Neural crest cell (in vitro differentiated cells): ENCODE measurements at regions not wholly inside any gene's neighbourhood (a gene's known extent, or its start where the extent isn't known, plus 50 kb on each side); places are given as distances from the start of the nearest gene placed in this dataset.
A peak's percentile ranks its signal among the peaks of the same experiment; 100 is the strongest.

Experiments used
- DNase-seq: peaks from one replicate; pipeline ENCODE4 v3.0.0; 2021; ENCODE audit warnings: low read depth, mixed read lengths, low spot score
- H3K27ac Mint-ChIP-seq: one replicate; pipeline ENCODE4 v1.8.0; 2021; ENCODE audit warnings: mild to moderate bottlenecking, mixed read lengths; ENCODE audit not compliant: unreplicated experiment
- H3K27me3 Mint-ChIP-seq: 2 replicates; pipeline ENCODE4 v1.8.0; 2021; ENCODE audit warnings: low read depth, mild to moderate bottlenecking, mixed read lengths
- H3K36me3 Mint-ChIP-seq: 2 replicates; pipeline ENCODE4 v1.8.0; 2021; ENCODE audit warnings: low read depth, mild to moderate bottlenecking, mixed read lengths
- H3K4me1 Mint-ChIP-seq: 2 replicates; pipeline ENCODE4 v1.8.0; 2021; ENCODE audit warnings: mixed read lengths
- H3K4me3 Mint-ChIP-seq: one replicate; pipeline ENCODE4 v1.8.0; 2021; ENCODE audit warnings: mild to moderate bottlenecking, mixed read lengths
- H3K9me3 Mint-ChIP-seq: 2 replicates; pipeline ENCODE4 v1.8.0; 2021; ENCODE audit warnings: mixed read lengths
- CTCF ChIP-seq: fragments of 200-600 bp; sonication (generic); conservative IDR thresholded peaks from 2 replicates; pipeline ENCODE4 v1.5.0; 2021; ENCODE audit warnings: antibody characterized with exemption, mild to moderate bottlenecking

GRCh38 chr3:181796641-181797040, 84.9 kb downstream of the SOX2 start:
- Mint-ChIP-seq H3K4me1 (peaks cover 46% of the 10 kb centered on the region), H3K27me3 (no peaks in the 10 kb centered on the region), H3K36me3 (no peaks in the 10 kb centered on the region), H3K27ac (peak overlapping the region; percentile 87), H3K4me3 (peak overlapping the region; percentile 10), H3K9me3 (no peaks in the 10 kb centered on the region)
- no peak for DNase-seq
- no peak for TF ChIP-seq CTCF

GRCh38 chr3:181797431-181797830, 85.7 kb downstream of the SOX2 start:
- peaks cover 43% of the 10 kb centered on the region for H3K4me1 Mint-ChIP-seq
- TF ChIP-seq CTCF = no peak
- no peak overlapping the region for H3K4me3 Mint-ChIP-seq
- no peaks in the 10 kb centered on the region for H3K27me3 Mint-ChIP-seq
- DNase-seq = no peak
- H3K27ac Mint-ChIP-seq = peak overlapping the region; percentile 87
- no peaks in the 10 kb centered on the region for H3K9me3 Mint-ChIP-seq
- H3K36me3 Mint-ChIP-seq = no peaks in the 10 kb centered on the region

- no peak for DNase-seq
- Mint-ChIP-seq H3K27me3 (no peaks in the 10 kb centered on the region), H3K9me3 (no peaks in the 10 kb centered on the region), H3K27ac (no peak overlapping the region), H3K36me3 (no peaks in the 10 kb centered on the region), H3K4me3 (no peak overlapping the region), H3K4me1 (peaks cover 5% of the 10 kb centered on the region)
- TF ChIP-seq CTCF = no peak
Observed at GRCh38 chr3:181805703-181806102, 94.0 kb downstream of the SOX2 start.

GRCh38 chr3:181808053-181808452, 96.3 kb downstream of the SOX2 start:
- no peak for TF ChIP-seq CTCF
- DNase-seq = no peak
- peaks cover 5% of the 10 kb centered on the region for H3K4me1 Mint-ChIP-seq
- no peak overlapping the region for H3K27ac Mint-ChIP-seq
- H3K9me3 Mint-ChIP-seq = no peaks in the 10 kb centered on the region
- H3K36me3 Mint-ChIP-seq = no peaks in the 10 kb centered on the region
- H3K27me3 Mint-ChIP-seq = no peaks in the 10 kb centered on the region
- no peak overlapping the region for H3K4me3 Mint-ChIP-seq

GRCh38 chr3:181823716-181824115, 112.0 kb downstream of the SOX2 start:
- no peaks in the 10 kb centered on the region for H3K36me3 Mint-ChIP-seq
- H3K4me3 Mint-ChIP-seq = no peak overlapping the region
- H3K9me3 Mint-ChIP-seq = no peaks in the 10 kb centered on the region
- H3K4me1 Mint-ChIP-seq = peaks cover 9% of the 10 kb centered on the region
- no peaks in the 10 kb centered on the region for H3K27me3 Mint-ChIP-seq
- DNase-seq = no peak
- TF ChIP-seq CTCF = no peak
- no peak overlapping the region for H3K27ac Mint-ChIP-seq

- Mint-ChIP-seq H3K36me3 (no peaks in the 10 kb centered on the region), H3K27me3 (no peaks in the 10 kb centered on the region), H3K27ac (no peak overlapping the region), H3K9me3 (no peaks in the 10 kb centered on the region), H3K4me3 (no peak overlapping the region), H3K4me1 (peaks cover 9% of the 10 kb centered on the region)
- TF ChIP-seq CTCF = no peak
- DNase-seq = no peak
Observed at GRCh38 chr3:181824961-181825360, 113.2 kb downstream of the SOX2 start.
